ENCODE measurements at regions not wholly inside any gene's neighbourhood (a gene's known extent, or its start where the extent isn't known, plus 50 kb on each side); places are given as distances from the start of the nearest gene placed in this dataset.
"Not testable (repeated sequence)": the region's sequence is repeated elsewhere in the genome, so short reads cannot be mapped to it uniquely, and the experiment has no call there.

GRCh38 chr1:166682588-166682987 lies 156.7 kb upstream of the POGK start:
- Histone ChIP-seq H3K4me2 (ENCODE audit: low read length) (no peak overlapping the region), H4K20me1 (ENCODE audit: control insufficient read depth, insufficient read depth, low read depth, low read length) (no peaks in the 10 kb centered on the region), H3K27me3 (ENCODE audit: control insufficient read depth, low read length) (0 out of 2 replicates have a peak, but pooled peaks cover 3% of the 10 kb centered on the region), H3K79me2 (ENCODE audit: control insufficient read depth, low read length) (no peaks in the 10 kb centered on the region), H3K9me3 (ENCODE audit: control insufficient read depth, insufficient read depth, low read length) (no peaks in the 10 kb centered on the region), H3F3A (ENCODE audit: control insufficient read depth, insufficient read depth) (no peaks in the 10 kb centered on the region), H3K4me1 (ENCODE audit: control insufficient read depth, low read length) (no peaks in the 10 kb centered on the region), H3K9me2 (replicated peaks; ENCODE audit: control insufficient read depth, low read length) (no peaks in the 10 kb centered on the region), H3K27ac (ENCODE audit: low read depth, low read length) (no peak overlapping the region), H3K4me3 (ENCODE audit: low read length) (no peak overlapping the region), H3K36me3 (ENCODE audit: control insufficient read depth, low read length) (no peaks in the 10 kb centered on the region)
- no peak for TF ChIP-seq CTCF (IDR thresholded peaks at IDR 0.05; ENCODE audit: low read depth, low read length, poor library complexity, severe bottlenecking)
- no peak for TF ChIP-seq EZH2phosphoT487 (IDR thresholded peaks at IDR 0.05; ENCODE audit: borderline replicate concordance, low read length)

- not testable (repeated sequence) for H3K36me3 ChIP-seq (ENCODE audit: control insufficient read depth, low read length); H3K9me2 ChIP-seq (replicated peaks; ENCODE audit: control insufficient read depth, low read length); H3K9me3 ChIP-seq (ENCODE audit: control insufficient read depth, insufficient read depth, low read length); H3K27ac ChIP-seq (ENCODE audit: low read depth, low read length); H3K27me3 ChIP-seq (ENCODE audit: control insufficient read depth, low read length); H3K4me1 ChIP-seq (ENCODE audit: control insufficient read depth, low read length); H3K4me3 ChIP-seq (ENCODE audit: low read length); H4K20me1 ChIP-seq (ENCODE audit: control insufficient read depth, insufficient read depth, low read depth, low read length); H3K4me2 ChIP-seq (ENCODE audit: low read length); H3K79me2 ChIP-seq (ENCODE audit: control insufficient read depth, low read length); H3F3A ChIP-seq (ENCODE audit: control insufficient read depth, insufficient read depth)
Observed at GRCh38 chr1:166684669-166685068, 154.6 kb upstream of the POGK start.

DNA sequence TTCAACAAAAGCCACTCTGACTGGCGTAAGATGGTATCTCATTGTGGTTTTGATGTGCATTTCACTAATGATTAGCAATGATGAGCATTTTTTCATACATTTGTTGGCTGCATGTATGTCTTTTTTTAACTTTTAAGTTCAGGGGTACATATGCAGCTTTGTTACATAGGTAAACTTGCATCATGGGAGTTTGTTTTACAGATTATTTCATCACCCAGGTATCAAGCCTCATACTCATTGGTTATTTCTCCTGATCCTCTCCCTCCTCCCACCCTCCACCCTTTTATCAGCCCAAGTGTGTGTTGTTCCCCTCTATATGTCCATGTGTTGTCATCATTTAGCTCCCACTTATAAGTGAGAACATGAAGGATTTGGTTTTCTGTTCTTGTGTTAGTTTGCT lies 154.1 kb upstream of the POGK start:
- TF ChIP-seq CTCF (IDR thresholded peaks at IDR 0.05; ENCODE audit: low read depth, low read length, poor library complexity, severe bottlenecking), result no peak
- no peak for TF ChIP-seq EZH2phosphoT487 (IDR thresholded peaks at IDR 0.05; ENCODE audit: borderline replicate concordance, low read length)
- no peak overlapping the region for H3K27ac ChIP-seq (ENCODE audit: low read depth, low read length)

GRCh38 chr1:166685891-166686290 lies 153.4 kb upstream of the POGK start:
- H3K36me3 ChIP-seq (ENCODE audit: control insufficient read depth, low read length); H3K9me3 ChIP-seq (ENCODE audit: control insufficient read depth, insufficient read depth, low read length); H3K27ac ChIP-seq (ENCODE audit: low read depth, low read length); H3K27me3 ChIP-seq (ENCODE audit: control insufficient read depth, low read length); H3K4me1 ChIP-seq (ENCODE audit: control insufficient read depth, low read length); H3F3A ChIP-seq (ENCODE audit: control insufficient read depth, insufficient read depth); H3K4me2 ChIP-seq (ENCODE audit: low read length); H3K4me3 ChIP-seq (ENCODE audit: low read length); H3K9me2 ChIP-seq (replicated peaks; ENCODE audit: control insufficient read depth, low read length); H4K20me1 ChIP-seq (ENCODE audit: control insufficient read depth, insufficient read depth, low read depth, low read length); H3K79me2 ChIP-seq (ENCODE audit: control insufficient read depth, low read length): not testable (repeated sequence)

More for the DNA sequence above, 154.1 kb upstream of the POGK start:
- Histone ChIP-seq H3K9me2 (replicated peaks; ENCODE audit: control insufficient read depth, low read length) (no peaks in the 10 kb centered on the region), H4K20me1 (ENCODE audit: control insufficient read depth, insufficient read depth, low read depth, low read length) (no peaks in the 10 kb centered on the region), H3K9me3 (ENCODE audit: control insufficient read depth, insufficient read depth, low read length) (no peaks in the 10 kb centered on the region), H3K4me3 (ENCODE audit: low read length) (no peak overlapping the region), H3K36me3 (ENCODE audit: control insufficient read depth, low read length) (no peaks in the 10 kb centered on the region), H3K4me1 (ENCODE audit: control insufficient read depth, low read length) (no peaks in the 10 kb centered on the region), H3F3A (ENCODE audit: control insufficient read depth, insufficient read depth) (no peaks in the 10 kb centered on the region), H3K4me2 (ENCODE audit: low read length) (no peak overlapping the region), H3K27me3 (ENCODE audit: control insufficient read depth, low read length) (0 out of 2 replicates have a peak, but pooled peaks cover 3% of the 10 kb centered on the region), H3K79me2 (ENCODE audit: control insufficient read depth, low read length) (no peaks in the 10 kb centered on the region)

GRCh38 chr1:166690596-166690995 lies 148.7 kb upstream of the POGK start:
- not testable (repeated sequence) for H3F3A ChIP-seq (ENCODE audit: control insufficient read depth, insufficient read depth); H3K4me2 ChIP-seq (ENCODE audit: low read length); H3K9me3 ChIP-seq (ENCODE audit: control insufficient read depth, insufficient read depth, low read length); H3K79me2 ChIP-seq (ENCODE audit: control insufficient read depth, low read length); H3K4me1 ChIP-seq (ENCODE audit: control insufficient read depth, low read length); H3K4me3 ChIP-seq (ENCODE audit: low read length); H3K36me3 ChIP-seq (ENCODE audit: control insufficient read depth, low read length); H4K20me1 ChIP-seq (ENCODE audit: control insufficient read depth, insufficient read depth, low read depth, low read length); H3K27ac ChIP-seq (ENCODE audit: low read depth, low read length); H3K9me2 ChIP-seq (replicated peaks; ENCODE audit: control insufficient read depth, low read length); H3K27me3 ChIP-seq (ENCODE audit: control insufficient read depth, low read length)
